MCF 10A (cell line): ENCODE measurements at regions not wholly inside any gene's neighbourhood (a gene's known extent, or its start where the extent isn't known, plus 50 kb on each side); places are given as distances from the start of the nearest gene placed in this dataset.

Source experiments
- BruUV-seq: library from RNA; stranded (reverse); fragments of 400-500 nt; replicated peaks from 2 replicates; lab custom pipeline; 2021; lab: Mats Ljungman, UMichigan
- CTCF ChIA-PET: fragments of 300-600 bp; sonication (Branson Sonifier 250); formaldehyde crosslinking; extraction: SDS; loops from one replicate; lab custom pipeline; 2021; ENCODE audit warnings: antibody characterized with exemption, inconsistent platforms; lab: Yijun Ruan, JAX
- POLR2A ChIA-PET: fragments of 300-600, 350-650 bp; sonication (Branson Sonifier 250); formaldehyde crosslinking; extraction: SDS; loops from one replicate; lab custom pipeline; 2020; ENCODE audit warnings: antibody characterized with exemption, inconsistent platforms; lab: Yijun Ruan, JAX
- DNase-seq: peaks from one replicate; pipeline ENCODE4 v3.0.0-alpha.2; 2018; ENCODE audit not compliant: unreplicated experiment
- H3K27ac Mint-ChIP-seq: one replicate; pipeline ENCODE4 v1.8.0; 2022; ENCODE audit warnings: mild to moderate bottlenecking, low read depth, mixed read lengths; ENCODE audit not compliant: unreplicated experiment
- H3K27me3 Mint-ChIP-seq: one replicate; pipeline ENCODE4 v1.8.0; 2022; ENCODE audit warnings: mixed read lengths; ENCODE audit not compliant: insufficient read depth, unreplicated experiment
- H3K36me3 Mint-ChIP-seq: one replicate; pipeline ENCODE4 v1.8.0; 2022; ENCODE audit warnings: mild to moderate bottlenecking, moderate library complexity, mixed read lengths; ENCODE audit not compliant: insufficient read depth, unreplicated experiment
- H3K4me1 Mint-ChIP-seq: one replicate; pipeline ENCODE4 v1.8.0; 2022; ENCODE audit warnings: mixed read lengths; ENCODE audit not compliant: insufficient read depth, unreplicated experiment
- H3K4me3 Mint-ChIP-seq: one replicate; pipeline ENCODE4 v1.8.0; 2022; ENCODE audit warnings: mild to moderate bottlenecking, moderate library complexity, mixed read lengths; ENCODE audit not compliant: unreplicated experiment
- H3K9me3 Mint-ChIP-seq: one replicate; pipeline ENCODE4 v1.8.0; 2022; ENCODE audit warnings: mixed read lengths; ENCODE audit not compliant: unreplicated experiment
- CTCF ChIP-seq: fragments of 200-600 bp; IDR thresholded peaks from one replicate; pipeline ENCODE4 v1.8.0; 2022; ENCODE audit warnings: antibody characterized with exemption, mild to moderate bottlenecking; ENCODE audit not compliant: unreplicated experiment
- intact Hi-C: fragments of 100-400 bp; cut with micrococcal nuclease; formaldehyde crosslinking; loops from 2 replicates; pipeline ENCODE4 v1.14.1; 2022

- POLR2A ChIA-PET = no interaction called here
- BruUV-seq = no TSS peak
- H3K27ac Mint-ChIP-seq = no peak overlapping the region
These were observed 770.8 kb upstream of the PRKX start for GRCh38 chrX:4484266-4484665.

GRCh38 chrX:4451591-4451990, 738.1 kb upstream of the PRKX start:
- no TSS peak for BruUV-seq
- no peak for TF ChIP-seq CTCF
- no peak overlapping the region for H3K4me3 Mint-ChIP-seq
- intact Hi-C loops = no loop called here
- no peak for DNase-seq
- no peaks in the 10 kb centered on the region for H3K36me3 Mint-ChIP-seq
- CTCF ChIA-PET = no interaction called here
- H3K4me1 Mint-ChIP-seq = no peaks in the 10 kb centered on the region
- no peak overlapping the region for H3K27ac Mint-ChIP-seq
- peaks cover 42% of the 10 kb centered on the region for H3K9me3 Mint-ChIP-seq
- no peaks in the 10 kb centered on the region for H3K27me3 Mint-ChIP-seq
- POLR2A ChIA-PET = no interaction called here

More at GRCh38 chrX:4484266-4484665, 770.8 kb upstream of the PRKX start:
- Mint-ChIP-seq H3K36me3 (no peaks in the 10 kb centered on the region), H3K9me3 (peaks cover 41% of the 10 kb centered on the region), H3K27me3 (no peaks in the 10 kb centered on the region), H3K4me3 (no peak overlapping the region), H3K4me1 (no peaks in the 10 kb centered on the region)
- CTCF ChIA-PET = no interaction called here
- TF ChIP-seq CTCF = no peak
- intact Hi-C loops = no loop called here
- no peak for DNase-seq

- no TSS peak for BruUV-seq
- peaks cover 43% of the 10 kb centered on the region for H3K9me3 Mint-ChIP-seq
- no peaks in the 10 kb centered on the region for H3K36me3 Mint-ChIP-seq
- H3K27ac Mint-ChIP-seq = no peak overlapping the region
- TF ChIP-seq CTCF = no peak
- POLR2A ChIA-PET = no interaction called here
- DNase-seq = no peak
- intact Hi-C loops = no loop called here
- no peaks in the 10 kb centered on the region for H3K4me1 Mint-ChIP-seq
- no peak overlapping the region for H3K4me3 Mint-ChIP-seq
- CTCF ChIA-PET = interaction anchor here (0.6 kb wide), 1 partner anchor 663 kb away, joined by 3 read pairs; no protein-coding TSS in a partner anchor
- no peaks in the 10 kb centered on the region for H3K27me3 Mint-ChIP-seq
These were observed 736.7 kb upstream of the PRKX start for GRCh38 chrX:4450177-4450576.

- CTCF ChIA-PET = interaction anchor here (0.7 kb wide), 1 partner anchor 841 kb away, joined by 3 read pairs; no protein-coding TSS in a partner anchor
- DNase-seq = no peak
- intact Hi-C loops = no loop called here
- peaks cover 30% of the 10 kb centered on the region for H3K9me3 Mint-ChIP-seq
- no peak overlapping the region for H3K4me3 Mint-ChIP-seq
- no peaks in the 10 kb centered on the region for H3K36me3 Mint-ChIP-seq
- no TSS peak for BruUV-seq
- POLR2A ChIA-PET = no interaction called here
- no peak for TF ChIP-seq CTCF
- H3K27ac Mint-ChIP-seq = no peak overlapping the region
- no peaks in the 10 kb centered on the region for H3K27me3 Mint-ChIP-seq
- H3K4me1 Mint-ChIP-seq = no peaks in the 10 kb centered on the region
These were observed 722.5 kb upstream of the PRKX start for GRCh38 chrX:4435905-4436304.
